Mucosa of descending colon (tissue), 3 donors: ENCODE measurements at regions not wholly inside any gene's neighbourhood (a gene's known extent, or its start where the extent isn't known, plus 50 kb on each side); places are given as distances from the start of the nearest gene placed in this dataset.

ENCODE experiments used
- ATAC-seq: fragments of 200-7000 bp; cut with Tn5 transposase; one replicate; pipeline ENCODE4 v1.9.1; 2020; ENCODE audit warnings: mild to moderate bottlenecking, moderate library complexity
- DNase-seq, 3 donors: peaks; one replicate each; pipeline ENCODE4 v3.0.0-alpha.2; 2020
- H3K36me3 ChIP-seq: fragments of 200-600 bp; one replicate; pipeline ENCODE4 v1.8.0; 2021; ENCODE audit warnings: low read depth, mild to moderate bottlenecking
- H3K4me1 ChIP-seq: fragments of 200-600 bp; one replicate; pipeline ENCODE4 v1.8.0; 2021; ENCODE audit warnings: low read depth, mild to moderate bottlenecking
- H3K4me3 ChIP-seq: fragments of 200-600 bp; one replicate; pipeline ENCODE4 v1.8.0; 2021; ENCODE audit warnings: mild to moderate bottlenecking
- H3K9me3 ChIP-seq: fragments of 200-600 bp; one replicate; pipeline ENCODE4 v1.8.0; 2021; ENCODE audit warnings: mild to moderate bottlenecking
- intact Hi-C, 2 donors: fragments of 100-400 bp; cut with DNase I in 1 of 2; cut with micrococcal nuclease in 1 of 2; formaldehyde crosslinking; loops; one replicate each; pipeline versions ENCODE4 v1.11.0 to v1.11.1; 2022; cut with DNase I, micrococcal nuclease
- TF ChIP-seq, protein P1 (sequence below): fragments of 200-600 bp; IDR thresholded peaks from one replicate; pipeline ENCODE4 v1.8.0; 2022; ENCODE audit warnings: antibody characterized with exemption, mild to moderate bottlenecking
- donor health status: DM: no; HTN: no; CAD: no; lungs with moderate emphysema.
- donor health status: DM: no; HTN: no; CAD: no.
- donor health status: DM: no; HTN: yes; CAD: no.

DNA sequence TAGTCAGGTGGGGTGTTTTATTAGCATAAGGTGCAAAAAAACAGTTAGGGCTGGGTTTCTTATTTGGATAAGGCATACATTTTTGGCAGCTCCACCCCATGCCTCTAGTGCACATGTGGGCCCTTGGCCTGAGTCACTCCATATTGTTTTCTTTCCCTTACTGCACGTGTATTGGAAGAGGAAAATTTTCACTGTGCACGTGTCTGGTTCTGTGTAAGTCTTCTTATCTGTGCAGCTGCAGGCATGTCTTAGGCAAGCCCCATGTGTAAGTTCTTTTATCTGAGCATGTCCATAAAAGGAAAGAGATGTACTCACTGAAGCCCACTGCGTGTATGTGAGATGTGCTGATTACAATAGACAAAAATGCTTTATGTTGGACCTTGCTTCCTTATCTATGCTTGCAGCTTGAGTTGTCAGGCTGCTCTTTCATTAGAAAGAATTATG lies 540.3 kb upstream of the IGFBP3 start:
- TF ChIP-seq, protein P1, sequence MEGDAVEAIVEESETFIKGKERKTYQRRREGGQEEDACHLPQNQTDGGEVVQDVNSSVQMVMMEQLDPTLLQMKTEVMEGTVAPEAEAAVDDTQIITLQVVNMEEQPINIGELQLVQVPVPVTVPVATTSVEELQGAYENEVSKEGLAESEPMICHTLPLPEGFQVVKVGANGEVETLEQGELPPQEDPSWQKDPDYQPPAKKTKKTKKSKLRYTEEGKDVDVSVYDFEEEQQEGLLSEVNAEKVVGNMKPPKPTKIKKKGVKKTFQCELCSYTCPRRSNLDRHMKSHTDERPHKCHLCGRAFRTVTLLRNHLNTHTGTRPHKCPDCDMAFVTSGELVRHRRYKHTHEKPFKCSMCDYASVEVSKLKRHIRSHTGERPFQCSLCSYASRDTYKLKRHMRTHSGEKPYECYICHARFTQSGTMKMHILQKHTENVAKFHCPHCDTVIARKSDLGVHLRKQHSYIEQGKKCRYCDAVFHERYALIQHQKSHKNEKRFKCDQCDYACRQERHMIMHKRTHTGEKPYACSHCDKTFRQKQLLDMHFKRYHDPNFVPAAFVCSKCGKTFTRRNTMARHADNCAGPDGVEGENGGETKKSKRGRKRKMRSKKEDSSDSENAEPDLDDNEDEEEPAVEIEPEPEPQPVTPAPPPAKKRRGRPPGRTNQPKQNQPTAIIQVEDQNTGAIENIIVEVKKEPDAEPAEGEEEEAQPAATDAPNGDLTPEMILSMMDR, result no peak
- intact Hi-C loops, result no loop called here
- no peak for ATAC-seq
- H3K4me1 ChIP-seq, result no peaks in the 10 kb centered on the region
- H3K36me3 ChIP-seq, result no peaks in the 10 kb centered on the region
- no peak overlapping the region for H3K4me3 ChIP-seq
- no peak for DNase-seq
- peaks cover 31% of the 10 kb centered on the region for H3K9me3 ChIP-seq

DNA sequence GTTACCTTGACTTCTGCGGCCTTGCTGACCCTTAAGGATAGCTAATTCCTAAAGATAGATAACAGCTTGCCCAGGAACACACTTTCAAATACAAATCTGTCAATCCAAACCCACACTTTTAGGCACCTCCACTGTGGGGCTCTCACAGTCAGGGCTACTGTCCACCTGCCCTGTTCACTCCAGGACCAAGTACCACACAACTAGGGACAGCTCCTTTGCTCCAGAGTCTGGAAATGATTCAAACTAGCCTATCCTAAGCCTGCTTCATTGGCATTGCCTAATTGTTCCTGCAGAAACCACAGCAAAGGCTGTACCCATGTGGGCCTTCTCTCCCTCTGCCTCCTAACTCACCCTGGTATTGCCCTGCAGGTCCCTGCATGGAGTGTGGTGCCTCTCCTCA lies 538.9 kb upstream of the IGFBP3 start:
- Histone ChIP-seq H3K4me1 (no peaks in the 10 kb centered on the region), H3K4me3 (no peak overlapping the region), H3K36me3 (no peaks in the 10 kb centered on the region), H3K9me3 (peaks cover 19% of the 10 kb centered on the region)
- TF ChIP-seq, protein P1, result no peak
- DNase-seq, result no peak
- intact Hi-C loops, result no loop called here
- no peak for ATAC-seq

DNA sequence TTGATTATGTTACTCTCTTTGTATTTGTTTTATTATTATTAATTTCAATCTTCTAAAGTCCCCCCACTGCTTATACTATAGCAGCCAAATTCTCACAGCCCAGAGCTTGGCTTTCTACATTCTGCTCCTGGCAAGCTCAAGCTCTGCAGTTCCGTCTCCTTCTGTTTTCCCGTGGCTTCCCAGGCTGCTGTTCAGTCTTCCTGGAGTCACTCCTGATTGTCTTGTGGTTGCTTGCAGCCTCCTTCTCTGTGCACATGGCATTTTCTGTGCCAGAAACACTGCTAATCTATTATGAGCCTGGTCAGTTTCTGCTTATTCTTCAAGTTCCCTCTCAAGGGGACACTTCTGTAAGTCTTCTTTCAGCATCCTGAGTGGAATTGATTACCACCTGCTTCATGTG lies 533.7 kb upstream of the IGFBP3 start:
- Histone ChIP-seq H3K4me1 (no peaks in the 10 kb centered on the region), H3K4me3 (no peak overlapping the region), H3K9me3 (no peaks in the 10 kb centered on the region), H3K36me3 (no peaks in the 10 kb centered on the region)
- intact Hi-C loops, result no loop called here
- DNase-seq, result no peak
- no peak for ATAC-seq
- TF ChIP-seq, protein P1, result no peak

DNA sequence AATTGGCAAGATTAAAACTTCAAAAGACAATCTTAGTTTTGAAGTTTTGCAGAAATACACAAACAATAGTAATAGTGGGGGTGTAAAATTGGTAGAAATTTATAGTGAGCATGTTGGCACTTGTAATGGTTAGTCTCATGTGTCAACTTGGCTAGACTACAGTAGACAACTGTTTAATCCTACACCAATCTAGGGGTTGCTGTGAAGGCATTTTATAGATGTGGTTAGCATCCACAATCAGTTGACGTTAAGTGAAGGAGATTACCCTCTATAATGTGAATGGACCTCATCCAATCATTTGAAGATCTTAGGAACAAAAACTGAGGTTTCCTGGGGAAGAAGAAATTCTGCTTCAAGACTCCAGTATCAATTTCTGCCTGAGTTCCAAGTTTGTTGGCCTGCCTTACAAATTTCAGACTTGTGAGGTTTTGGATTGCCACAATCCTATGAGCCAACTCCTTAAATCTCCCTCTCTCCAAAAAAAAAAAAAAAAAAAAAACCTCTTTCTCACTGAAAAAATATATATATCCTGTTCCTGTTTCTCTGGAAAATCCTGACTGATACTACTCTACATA lies 531.6 kb upstream of the IGFBP3 start:
- intact Hi-C loops, result no loop called here
- DNase-seq, result no peak
- Histone ChIP-seq H3K9me3 (no peaks in the 10 kb centered on the region), H3K4me3 (no peak overlapping the region), H3K36me3 (no peaks in the 10 kb centered on the region), H3K4me1 (no peaks in the 10 kb centered on the region)
- TF ChIP-seq, protein P1, result no peak
- no peak for ATAC-seq

DNA sequence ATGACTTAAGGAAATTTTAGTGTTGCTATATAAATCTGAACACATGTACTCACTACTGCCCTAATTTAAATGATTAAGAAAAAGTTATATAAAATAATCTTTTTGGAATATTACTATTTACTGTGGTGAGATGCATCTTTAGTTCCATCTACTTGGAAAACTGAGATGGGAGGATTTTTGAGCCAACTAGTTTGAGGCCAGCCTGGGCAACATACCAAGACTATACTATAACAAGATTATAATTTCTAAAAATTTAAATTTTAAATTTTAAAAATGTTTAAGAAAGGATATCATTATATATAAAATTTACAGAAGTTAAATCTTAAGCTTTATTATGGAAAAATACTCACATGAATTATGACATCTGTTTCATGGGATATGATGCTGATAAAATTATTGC lies 530.8 kb upstream of the IGFBP3 start:
- DNase-seq, result no peak
- Histone ChIP-seq H3K36me3 (no peaks in the 10 kb centered on the region), H3K4me3 (no peak overlapping the region), H3K4me1 (no peaks in the 10 kb centered on the region), H3K9me3 (no peaks in the 10 kb centered on the region)
- ATAC-seq, result no peak
- intact Hi-C loops, result no loop called here
- TF ChIP-seq, protein P1, result no peak

DNA sequence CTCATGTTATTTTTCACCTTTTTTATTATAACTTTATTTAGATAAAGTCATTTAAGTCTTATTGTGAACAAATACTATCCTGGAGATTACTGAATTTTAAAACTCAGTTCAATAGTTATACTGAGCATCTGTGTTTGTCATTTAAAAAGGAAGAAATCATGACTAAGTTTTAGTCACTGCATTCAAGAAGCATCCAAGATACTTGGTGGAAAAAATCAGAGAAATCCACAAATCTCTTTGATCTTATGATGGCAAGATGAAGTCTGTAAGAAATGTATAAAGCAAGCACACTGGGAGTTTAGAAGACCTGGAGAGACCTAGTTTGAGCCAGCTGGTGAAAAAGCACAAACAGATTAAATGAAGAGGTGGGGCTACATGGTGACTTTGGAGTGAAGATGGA lies 529.8 kb upstream of the IGFBP3 start:
- DNase-seq (no peak), ATAC-seq (no peak)
- H3K4me3 ChIP-seq, result no peak overlapping the region
- no peaks in the 10 kb centered on the region for H3K4me1 ChIP-seq
- no peaks in the 10 kb centered on the region for H3K36me3 ChIP-seq
- H3K9me3 ChIP-seq, result no peaks in the 10 kb centered on the region
- intact Hi-C loops, result no loop called here
- TF ChIP-seq, protein P1, result no peak
